ENCODE measurements at regions not wholly inside any gene's neighbourhood (a gene's known extent, or its start where the extent isn't known, plus 50 kb on each side); places are given as distances from the start of the nearest gene placed in this dataset.

DNA sequence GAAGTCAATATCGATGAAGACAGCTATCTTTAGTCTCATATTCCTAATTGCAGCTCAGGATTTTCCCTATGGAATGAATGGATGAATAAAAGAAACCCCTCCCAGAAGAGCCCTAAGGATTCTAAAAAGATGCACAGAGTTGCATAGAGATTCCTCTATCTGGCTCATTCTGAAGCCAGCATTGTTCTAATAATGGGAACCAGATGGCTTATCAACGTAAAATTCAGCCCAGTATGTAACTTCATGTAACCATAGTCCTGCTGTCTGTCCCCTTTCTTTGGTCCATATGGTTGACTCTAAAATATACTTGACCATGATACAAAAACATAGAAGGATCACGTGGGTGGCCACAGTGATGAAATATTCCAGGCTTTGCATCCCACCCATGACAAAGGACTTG is 508.6 kb downstream of the RASEF start:
- no peak overlapping the region for H3K27ac ChIP-seq (ENCODE audit: low read depth, low read length)
- H3K27me3 ChIP-seq (ENCODE audit: insufficient read depth, low read length), result no peaks in the 10 kb centered on the region
- Mint-ChIP-seq H3K4me3 (no peak overlapping the region), H3K36me3 (no peaks in the 10 kb centered on the region), H3K4me1 (no peaks in the 10 kb centered on the region), H3K27ac (no peak overlapping the region), H3K9me3 (peaks cover 0 to 15% (median 1%) of the 10 kb centered on the region in 8 donors), H3K27me3 (no peaks in the 10 kb centered on the region)
- no peaks in the 10 kb centered on the region for H3K4me1 ChIP-seq (ENCODE audit: insufficient read depth, low read length)
- no peak for DNase-seq
- H3K4me3 ChIP-seq (ENCODE audit: low read length in 2 of 2), result no peak overlapping the region
- intact Hi-C loops (cut with micrococcal nuclease), result no loop called here
- ChIA-PET CTCF (ENCODE audit: partially characterized antibody) (no interaction called here), POLR2A (ENCODE audit: partially characterized antibody) (no interaction called here)
- H3K36me3 ChIP-seq (ENCODE audit: insufficient read depth, low read length), result no peaks in the 10 kb centered on the region
- H3K9me3 ChIP-seq (ENCODE audit: control insufficient read depth in 1 of 2, low read length in 2 of 2), result no peaks in the 10 kb centered on the region

DNA sequence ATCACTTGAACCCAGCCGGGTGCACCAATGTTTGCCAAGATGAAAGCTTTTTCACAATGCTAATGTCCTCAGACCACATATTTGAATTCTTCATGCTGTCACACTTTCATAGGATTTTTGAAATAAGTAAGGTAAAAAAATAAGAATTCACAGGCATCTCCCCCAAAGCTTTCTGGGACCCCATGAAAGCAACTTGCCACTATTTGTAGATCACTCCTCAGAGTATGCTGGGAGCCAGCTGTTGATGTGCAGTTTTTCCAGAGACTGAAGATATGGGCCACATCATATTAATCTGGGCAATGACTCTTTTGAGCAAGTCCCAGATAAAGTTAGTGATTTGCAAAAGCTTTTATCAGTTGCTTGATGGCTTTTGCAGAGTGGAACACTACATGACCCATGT is 507.9 kb downstream of the RASEF start:
- Mint-ChIP-seq H3K4me3 (no peak overlapping the region), H3K27ac (no peak overlapping the region), H3K9me3 (peaks cover 0 to 17% (median 3%) of the 10 kb centered on the region in 8 donors), H3K4me1 (no peaks in the 10 kb centered on the region), H3K27me3 (no peaks in the 10 kb centered on the region), H3K36me3 (no peaks in the 10 kb centered on the region)
- Histone ChIP-seq H3K27ac (ENCODE audit: low read depth, low read length) (no peak overlapping the region), H3K27me3 (ENCODE audit: insufficient read depth, low read length) (no peaks in the 10 kb centered on the region), H3K4me3 (ENCODE audit: low read length in 2 of 2) (no peak overlapping the region), H3K9me3 (ENCODE audit: control insufficient read depth in 1 of 2, low read length in 2 of 2) (no peaks in the 10 kb centered on the region), H3K36me3 (ENCODE audit: insufficient read depth, low read length) (no peaks in the 10 kb centered on the region), H3K4me1 (ENCODE audit: insufficient read depth, low read length) (no peaks in the 10 kb centered on the region)
- DNase-seq, result no peak
- POLR2A ChIA-PET (ENCODE audit: partially characterized antibody), result no interaction called here
- intact Hi-C loops (cut with micrococcal nuclease), result no loop called here
- CTCF ChIA-PET (ENCODE audit: partially characterized antibody), result no interaction called here

GRCh38 chr9:82555431-82556051 is 507.4 kb downstream of the RASEF start:
- no peaks in the 10 kb centered on the region for H3K4me1 ChIP-seq (ENCODE audit: insufficient read depth, low read length)
- ChIA-PET POLR2A (ENCODE audit: partially characterized antibody) (no interaction called here), CTCF (ENCODE audit: partially characterized antibody) (no interaction called here)
- Mint-ChIP-seq H3K9me3 (peaks cover 0 to 17% (median 3%) of the 10 kb centered on the region in 8 donors), H3K4me1 (no peaks in the 10 kb centered on the region), H3K36me3 (no peaks in the 10 kb centered on the region), H3K27me3 (no peaks in the 10 kb centered on the region), H3K27ac (no peak overlapping the region), H3K4me3 (no peak overlapping the region)
- no peak overlapping the region for H3K27ac ChIP-seq (ENCODE audit: low read depth, low read length)
- H3K27me3 ChIP-seq (ENCODE audit: insufficient read depth, low read length), result no peaks in the 10 kb centered on the region
- no peak overlapping the region for H3K4me3 ChIP-seq (ENCODE audit: low read length in 2 of 2)
- H3K36me3 ChIP-seq (ENCODE audit: insufficient read depth, low read length), result no peaks in the 10 kb centered on the region
- no peak for DNase-seq
- intact Hi-C loops (cut with micrococcal nuclease), result no loop called here
- H3K9me3 ChIP-seq (ENCODE audit: control insufficient read depth in 1 of 2, low read length in 2 of 2), result no peaks in the 10 kb centered on the region

DNA sequence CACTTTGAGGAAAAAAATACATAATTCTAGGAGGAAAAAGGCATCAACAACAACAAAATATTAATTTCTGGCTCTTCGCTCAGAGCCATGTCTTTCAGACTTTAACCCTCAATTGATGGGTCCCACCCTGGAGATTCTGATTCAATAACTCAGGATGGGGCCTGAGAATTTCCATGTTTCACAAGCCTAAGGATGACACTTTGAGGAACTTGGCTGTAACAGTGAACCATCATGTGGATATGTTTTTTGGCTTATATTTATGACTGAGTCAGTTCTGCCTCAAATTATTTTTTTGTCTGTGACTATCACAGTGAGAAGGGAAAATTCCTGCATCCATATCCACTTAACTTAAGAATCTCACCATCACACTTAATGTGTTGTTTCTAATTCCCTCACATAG is 504.6 kb downstream of the RASEF start:
- Histone ChIP-seq H3K4me1 (ENCODE audit: insufficient read depth, low read length) (no peaks in the 10 kb centered on the region), H3K9me3 (ENCODE audit: control insufficient read depth in 1 of 2, low read length in 2 of 2) (no peaks in the 10 kb centered on the region), H3K4me3 (ENCODE audit: low read length in 2 of 2) (no peak overlapping the region), H3K36me3 (ENCODE audit: insufficient read depth, low read length) (no peaks in the 10 kb centered on the region), H3K27ac (ENCODE audit: low read depth, low read length) (no peak overlapping the region), H3K27me3 (ENCODE audit: insufficient read depth, low read length) (no peaks in the 10 kb centered on the region)
- DNase-seq, result no peak
- ChIA-PET CTCF (ENCODE audit: partially characterized antibody) (no interaction called here), POLR2A (ENCODE audit: partially characterized antibody) (no interaction called here)
- Mint-ChIP-seq H3K9me3 (peaks cover 0 to 15% (median 4%) of the 10 kb centered on the region in 8 donors), H3K27ac (no peak overlapping the region), H3K36me3 (no peaks in the 10 kb centered on the region), H3K4me1 (no peaks in the 10 kb centered on the region), H3K27me3 (no peaks in the 10 kb centered on the region), H3K4me3 (no peak overlapping the region)
- intact Hi-C loops (cut with micrococcal nuclease), result no loop called here

- Mint-ChIP-seq H3K4me3 (no peak overlapping the region), H3K4me1 (no peaks in the 10 kb centered on the region), H3K27me3 (no peaks in the 10 kb centered on the region), H3K27ac (no peak overlapping the region), H3K9me3 (peaks cover 0 to 14% (median 4%) of the 10 kb centered on the region in 8 donors), H3K36me3 (no peaks in the 10 kb centered on the region)
- ChIA-PET POLR2A (ENCODE audit: partially characterized antibody) (no interaction called here), CTCF (ENCODE audit: partially characterized antibody) (no interaction called here)
- Histone ChIP-seq H3K36me3 (ENCODE audit: insufficient read depth, low read length) (no peaks in the 10 kb centered on the region), H3K4me1 (ENCODE audit: insufficient read depth, low read length) (no peaks in the 10 kb centered on the region), H3K4me3 (ENCODE audit: low read length in 2 of 2) (no peak overlapping the region), H3K27me3 (ENCODE audit: insufficient read depth, low read length) (no peaks in the 10 kb centered on the region), H3K27ac (ENCODE audit: low read depth, low read length) (no peak overlapping the region), H3K9me3 (ENCODE audit: control insufficient read depth in 1 of 2, low read length in 2 of 2) (no peaks in the 10 kb centered on the region)
- no peak for DNase-seq
- intact Hi-C loops (cut with micrococcal nuclease), result no loop called here
These were observed 503.9 kb downstream of the RASEF start for GRCh38 chr9:82558855-82559630.

DNA sequence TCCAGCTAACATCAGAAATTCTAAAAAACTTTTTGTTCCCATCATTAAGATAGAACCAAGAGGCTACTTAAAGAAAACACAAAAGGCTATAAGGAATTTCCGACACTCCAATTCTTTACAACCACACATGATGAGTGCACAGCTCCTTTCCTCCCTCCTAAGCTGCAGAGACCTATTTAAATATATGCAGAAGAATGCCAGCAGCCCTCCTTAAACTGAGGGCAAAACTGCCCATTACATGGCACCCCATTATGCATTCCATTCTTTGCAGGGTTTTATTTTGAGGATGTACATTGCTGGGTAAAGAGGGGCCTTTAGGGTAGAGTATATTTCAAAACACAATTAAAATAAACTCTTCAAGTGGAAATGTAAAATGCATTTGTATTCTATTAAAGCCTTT is 502.9 kb downstream of the RASEF start:
- Histone ChIP-seq H3K9me3 (ENCODE audit: control insufficient read depth in 1 of 2, low read length in 2 of 2) (no peaks in the 10 kb centered on the region), H3K27ac (ENCODE audit: low read depth, low read length) (no peak overlapping the region), H3K36me3 (ENCODE audit: insufficient read depth, low read length) (no peaks in the 10 kb centered on the region), H3K4me1 (ENCODE audit: insufficient read depth, low read length) (no peaks in the 10 kb centered on the region), H3K27me3 (ENCODE audit: insufficient read depth, low read length) (no peaks in the 10 kb centered on the region), H3K4me3 (ENCODE audit: low read length in 2 of 2) (no peak overlapping the region)
- POLR2A ChIA-PET (ENCODE audit: partially characterized antibody), result no interaction called here
- Mint-ChIP-seq H3K27me3 (no peaks in the 10 kb centered on the region), H3K27ac (no peak overlapping the region), H3K4me3 (no peak overlapping the region), H3K36me3 (no peaks in the 10 kb centered on the region), H3K9me3 (peaks cover 0 to 14% (median 3%) of the 10 kb centered on the region in 8 donors), H3K4me1 (no peaks in the 10 kb centered on the region)
- CTCF ChIA-PET (ENCODE audit: partially characterized antibody), result no interaction called here
- intact Hi-C loops (cut with micrococcal nuclease), result no loop called here
- no peak for DNase-seq

DNA sequence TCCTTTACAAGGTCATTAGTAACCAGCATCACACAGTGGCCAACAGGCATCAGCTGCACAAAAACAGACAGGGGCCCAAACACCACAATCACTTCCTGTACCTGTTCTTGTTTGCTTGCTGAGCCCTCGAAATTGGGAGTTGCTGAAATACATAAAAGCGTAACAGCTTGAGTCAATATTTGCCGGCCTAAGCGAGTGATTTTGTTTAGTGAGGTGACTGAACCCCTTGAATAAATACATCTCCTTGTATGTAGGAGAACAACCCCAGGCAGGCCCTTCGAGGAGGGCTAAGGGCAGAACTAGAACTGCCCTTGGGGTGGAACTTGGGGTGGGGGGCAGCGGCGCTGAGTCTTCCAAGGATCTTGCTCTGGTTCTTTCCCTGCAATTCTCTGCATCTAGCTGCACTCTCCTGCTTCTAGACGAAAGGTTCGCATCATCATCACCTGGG is 502.5 kb downstream of the RASEF start:
- no peak overlapping the region for H3K4me3 Mint-ChIP-seq
- no peak overlapping the region for H3K27ac Mint-ChIP-seq
- H3K4me1 Mint-ChIP-seq, result no peaks in the 10 kb centered on the region
- POLR2A ChIA-PET (ENCODE audit: partially characterized antibody), result no interaction called here
- Histone ChIP-seq H3K27ac (ENCODE audit: low read depth, low read length) (no peak overlapping the region), H3K4me1 (ENCODE audit: insufficient read depth, low read length) (no peaks in the 10 kb centered on the region), H3K36me3 (ENCODE audit: insufficient read depth, low read length) (no peaks in the 10 kb centered on the region), H3K4me3 (ENCODE audit: low read length in 2 of 2) (no peak overlapping the region), H3K27me3 (ENCODE audit: insufficient read depth, low read length) (no peaks in the 10 kb centered on the region), H3K9me3 (ENCODE audit: control insufficient read depth in 1 of 2, low read length in 2 of 2) (no peaks in the 10 kb centered on the region)
- DNase-seq, result no peak
- CTCF ChIA-PET (ENCODE audit: partially characterized antibody), result no interaction called here
- H3K9me3 Mint-ChIP-seq, result peaks cover 0 to 12% (median 3%) of the 10 kb centered on the region in 8 donors
- intact Hi-C loops (cut with micrococcal nuclease), result no loop called here
- H3K27me3 Mint-ChIP-seq, result no peaks in the 10 kb centered on the region
- no peaks in the 10 kb centered on the region for H3K36me3 Mint-ChIP-seq
